ENCODE measurements at regions not wholly inside any gene's neighbourhood (a gene's known extent, or its start where the extent isn't known, plus 50 kb on each side); places are given as distances from the start of the nearest gene placed in this dataset.

DNA sequence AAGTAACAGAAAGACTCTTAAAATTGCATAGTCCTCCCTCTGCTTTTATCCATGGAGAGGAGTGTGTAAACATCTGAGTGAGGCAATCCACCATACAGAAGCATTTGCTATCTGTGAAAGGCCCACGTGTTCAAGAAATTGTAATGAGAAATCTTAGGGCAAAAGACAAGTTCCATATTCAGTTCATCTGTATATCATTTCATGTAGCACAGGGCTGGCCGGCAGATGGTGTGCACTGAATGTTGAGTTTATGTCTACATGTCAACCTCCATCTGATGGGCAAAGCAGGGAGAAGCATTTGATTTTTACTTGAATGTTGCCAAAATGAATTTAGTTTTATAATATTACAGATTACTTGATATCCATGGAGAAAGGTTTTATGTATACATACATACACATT lies 179.5 kb upstream of the RAD23B start:
- TF ChIP-seq GATA3 (IDR thresholded peaks at IDR 0.05; ENCODE audit: low read depth, low read length), result no peak
- no peak for TF ChIP-seq GATA2 (IDR thresholded peaks at IDR 0.05; ENCODE audit: low read depth, low read length)
